ENCODE measurements at regions not wholly inside any gene's neighbourhood (a gene's known extent, or its start where the extent isn't known, plus 50 kb on each side); places are given as distances from the start of the nearest gene placed in this dataset.

DNA sequence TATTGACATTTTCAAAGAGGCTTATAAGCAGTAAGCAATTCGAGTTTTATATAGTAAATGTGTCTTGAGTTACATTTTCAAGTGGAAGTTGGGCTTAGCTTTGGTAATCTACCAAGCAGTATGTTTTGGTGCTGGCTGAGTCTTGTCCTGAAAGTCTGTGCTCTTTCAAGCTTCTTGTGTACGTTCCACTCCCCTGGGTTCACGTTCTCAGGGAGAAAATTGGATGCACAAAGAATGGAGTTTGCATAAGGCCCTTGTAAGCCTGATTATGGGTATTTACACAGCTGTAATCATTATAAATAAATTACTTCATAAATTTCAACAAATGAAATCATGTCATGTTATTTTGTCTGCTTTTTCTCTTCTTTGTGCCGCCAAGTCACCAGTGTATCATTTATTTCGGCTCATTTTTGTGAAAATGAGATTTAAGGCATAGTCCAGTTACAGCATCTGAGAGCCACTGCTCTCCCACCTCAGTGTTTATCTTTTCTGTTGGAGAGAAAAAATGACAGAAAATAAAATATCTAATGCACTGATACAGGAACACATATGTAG is 262.5 kb downstream of the BTBD3 start:
- TF ChIP-seq, protein P1, sequence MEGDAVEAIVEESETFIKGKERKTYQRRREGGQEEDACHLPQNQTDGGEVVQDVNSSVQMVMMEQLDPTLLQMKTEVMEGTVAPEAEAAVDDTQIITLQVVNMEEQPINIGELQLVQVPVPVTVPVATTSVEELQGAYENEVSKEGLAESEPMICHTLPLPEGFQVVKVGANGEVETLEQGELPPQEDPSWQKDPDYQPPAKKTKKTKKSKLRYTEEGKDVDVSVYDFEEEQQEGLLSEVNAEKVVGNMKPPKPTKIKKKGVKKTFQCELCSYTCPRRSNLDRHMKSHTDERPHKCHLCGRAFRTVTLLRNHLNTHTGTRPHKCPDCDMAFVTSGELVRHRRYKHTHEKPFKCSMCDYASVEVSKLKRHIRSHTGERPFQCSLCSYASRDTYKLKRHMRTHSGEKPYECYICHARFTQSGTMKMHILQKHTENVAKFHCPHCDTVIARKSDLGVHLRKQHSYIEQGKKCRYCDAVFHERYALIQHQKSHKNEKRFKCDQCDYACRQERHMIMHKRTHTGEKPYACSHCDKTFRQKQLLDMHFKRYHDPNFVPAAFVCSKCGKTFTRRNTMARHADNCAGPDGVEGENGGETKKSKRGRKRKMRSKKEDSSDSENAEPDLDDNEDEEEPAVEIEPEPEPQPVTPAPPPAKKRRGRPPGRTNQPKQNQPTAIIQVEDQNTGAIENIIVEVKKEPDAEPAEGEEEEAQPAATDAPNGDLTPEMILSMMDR (IDR thresholded peaks at IDR 0.05; ENCODE audit: low read depth, low read length, missing input control), result no peak
- TF ChIP-seq RAD21 (IDR thresholded peaks at IDR 0.05) (no peak), TAF1 (conservative IDR thresholded peaks at IDR 0.05) (no peak), RXRA (IDR thresholded peaks at IDR 0.05) (no peak), FOXA1 (IDR thresholded peaks at IDR 0.05) (no peak), YY1 (IDR thresholded peaks at IDR 0.05) (no peak), EGR1 (IDR thresholded peaks at IDR 0.05; ENCODE audit: low read depth in 2 of 2) (no peak), HNF4G (IDR thresholded peaks at IDR 0.05) (no peak), NR2F2 (IDR thresholded peaks at IDR 0.05) (no peak), GABPA (IDR thresholded peaks at IDR 0.05 in 1 of 2, conservative IDR thresholded peaks at IDR 0.05 in 1 of 2) (no peak), SP1 (IDR thresholded peaks at IDR 0.05) (no peak)
- TF ChIP-seq, protein P2, sequence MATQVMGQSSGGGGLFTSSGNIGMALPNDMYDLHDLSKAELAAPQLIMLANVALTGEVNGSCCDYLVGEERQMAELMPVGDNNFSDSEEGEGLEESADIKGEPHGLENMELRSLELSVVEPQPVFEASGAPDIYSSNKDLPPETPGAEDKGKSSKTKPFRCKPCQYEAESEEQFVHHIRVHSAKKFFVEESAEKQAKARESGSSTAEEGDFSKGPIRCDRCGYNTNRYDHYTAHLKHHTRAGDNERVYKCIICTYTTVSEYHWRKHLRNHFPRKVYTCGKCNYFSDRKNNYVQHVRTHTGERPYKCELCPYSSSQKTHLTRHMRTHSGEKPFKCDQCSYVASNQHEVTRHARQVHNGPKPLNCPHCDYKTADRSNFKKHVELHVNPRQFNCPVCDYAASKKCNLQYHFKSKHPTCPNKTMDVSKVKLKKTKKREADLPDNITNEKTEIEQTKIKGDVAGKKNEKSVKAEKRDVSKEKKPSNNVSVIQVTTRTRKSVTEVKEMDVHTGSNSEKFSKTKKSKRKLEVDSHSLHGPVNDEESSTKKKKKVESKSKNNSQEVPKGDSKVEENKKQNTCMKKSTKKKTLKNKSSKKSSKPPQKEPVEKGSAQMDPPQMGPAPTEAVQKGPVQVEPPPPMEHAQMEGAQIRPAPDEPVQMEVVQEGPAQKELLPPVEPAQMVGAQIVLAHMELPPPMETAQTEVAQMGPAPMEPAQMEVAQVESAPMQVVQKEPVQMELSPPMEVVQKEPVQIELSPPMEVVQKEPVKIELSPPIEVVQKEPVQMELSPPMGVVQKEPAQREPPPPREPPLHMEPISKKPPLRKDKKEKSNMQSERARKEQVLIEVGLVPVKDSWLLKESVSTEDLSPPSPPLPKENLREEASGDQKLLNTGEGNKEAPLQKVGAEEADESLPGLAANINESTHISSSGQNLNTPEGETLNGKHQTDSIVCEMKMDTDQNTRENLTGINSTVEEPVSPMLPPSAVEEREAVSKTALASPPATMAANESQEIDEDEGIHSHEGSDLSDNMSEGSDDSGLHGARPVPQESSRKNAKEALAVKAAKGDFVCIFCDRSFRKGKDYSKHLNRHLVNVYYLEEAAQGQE (IDR thresholded peaks at IDR 0.05), result no peak
- TF ChIP-seq, protein P3, sequence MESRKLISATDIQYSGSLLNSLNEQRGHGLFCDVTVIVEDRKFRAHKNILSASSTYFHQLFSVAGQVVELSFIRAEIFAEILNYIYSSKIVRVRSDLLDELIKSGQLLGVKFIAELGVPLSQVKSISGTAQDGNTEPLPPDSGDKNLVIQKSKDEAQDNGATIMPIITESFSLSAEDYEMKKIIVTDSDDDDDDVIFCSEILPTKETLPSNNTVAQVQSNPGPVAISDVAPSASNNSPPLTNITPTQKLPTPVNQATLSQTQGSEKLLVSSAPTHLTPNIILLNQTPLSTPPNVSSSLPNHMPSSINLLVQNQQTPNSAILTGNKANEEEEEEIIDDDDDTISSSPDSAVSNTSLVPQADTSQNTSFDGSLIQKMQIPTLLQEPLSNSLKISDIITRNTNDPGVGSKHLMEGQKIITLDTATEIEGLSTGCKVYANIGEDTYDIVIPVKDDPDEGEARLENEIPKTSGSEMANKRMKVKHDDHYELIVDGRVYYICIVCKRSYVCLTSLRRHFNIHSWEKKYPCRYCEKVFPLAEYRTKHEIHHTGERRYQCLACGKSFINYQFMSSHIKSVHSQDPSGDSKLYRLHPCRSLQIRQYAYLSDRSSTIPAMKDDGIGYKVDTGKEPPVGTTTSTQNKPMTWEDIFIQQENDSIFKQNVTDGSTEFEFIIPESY (IDR thresholded peaks at IDR 0.05), result no peak
- TF ChIP-seq, protein P4, sequence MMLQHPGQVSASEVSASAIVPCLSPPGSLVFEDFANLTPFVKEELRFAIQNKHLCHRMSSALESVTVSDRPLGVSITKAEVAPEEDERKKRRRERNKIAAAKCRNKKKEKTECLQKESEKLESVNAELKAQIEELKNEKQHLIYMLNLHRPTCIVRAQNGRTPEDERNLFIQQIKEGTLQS (IDR thresholded peaks at IDR 0.05), result no peak
